ENCODE measurements at regions not wholly inside any gene's neighbourhood (a gene's known extent, or its start where the extent isn't known, plus 50 kb on each side); places are given as distances from the start of the nearest gene placed in this dataset.

DNA sequence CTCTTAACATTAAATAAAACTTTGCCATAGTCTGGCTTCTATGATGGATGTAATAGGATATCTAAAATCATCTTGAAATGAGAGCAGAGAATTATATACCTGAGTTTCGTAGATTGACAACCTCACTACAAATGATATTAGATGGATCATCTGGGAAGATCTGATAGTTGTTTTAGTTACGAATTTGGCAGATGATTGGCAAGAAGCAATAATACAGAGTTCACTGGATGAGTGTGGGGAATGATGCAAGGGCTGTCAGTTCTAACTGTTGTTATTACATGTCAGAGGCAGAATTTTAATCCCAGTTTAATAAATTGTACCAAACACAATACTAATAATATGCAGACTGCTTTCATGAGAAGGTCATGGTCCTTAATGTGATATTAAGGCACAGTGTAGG is 585.2 kb downstream of the TRAM1L1 start:
- H3K4me1 ChIP-seq (ENCODE audit: control insufficient read depth in 1 of 2, insufficient read depth in 2 of 2, low read length in 2 of 2), result no peaks in the 10 kb centered on the region

DNA sequence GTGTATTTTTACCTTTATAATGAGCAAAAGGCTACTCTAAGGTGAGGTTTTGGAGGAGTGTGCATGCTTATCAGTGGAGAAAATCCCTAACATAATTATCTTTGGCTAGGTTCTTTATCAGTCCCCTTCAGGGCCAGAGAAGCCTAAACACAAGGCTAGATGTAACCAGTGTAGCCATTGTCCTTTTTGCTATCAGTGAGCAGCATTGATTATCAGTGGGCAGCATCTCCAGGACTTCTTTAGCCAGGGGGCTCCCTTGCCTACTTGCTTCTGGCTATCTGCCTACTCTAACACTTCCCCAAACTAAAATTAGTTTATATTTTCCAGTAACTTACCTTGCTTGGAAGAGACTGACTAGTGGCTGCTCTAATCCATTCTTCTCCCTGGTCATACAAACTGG is 595.6 kb downstream of the TRAM1L1 start:
- Histone ChIP-seq H3K4me1 (ENCODE audit: control insufficient read depth in 1 of 2, insufficient read depth in 2 of 2, low read length in 2 of 2) (no peaks in the 10 kb centered on the region), H3K36me3 (replicated peaks in 1 of 2; ENCODE audit: control insufficient read depth in 1 of 2, insufficient read depth in 2 of 2, low read length in 2 of 2) (no peaks in the 10 kb centered on the region), H3K9me3 (replicated peaks in 1 of 2; ENCODE audit: control insufficient read depth in 1 of 2, insufficient read depth in 1 of 2, low read length in 2 of 2) (no peaks in the 10 kb centered on the region), H3K4me2 (replicated peaks; ENCODE audit: extremely low read depth, low read length, poor library complexity, severe bottlenecking) (no peak overlapping the region), H2AFZ (ENCODE audit: insufficient read depth, low read depth, low read length, poor library complexity, severe bottlenecking) (no peak overlapping the region), H3K79me2 (ENCODE audit: insufficient read depth, low read length) (no peaks in the 10 kb centered on the region), H3K9ac (ENCODE audit: insufficient read depth, low read length, poor library complexity, severe bottlenecking) (no peak overlapping the region), H3K4me3 (replicated peaks in 1 of 3; ENCODE audit: low read depth in 2 of 3, low read length in 3 of 3) (no peak overlapping the region), H4K20me1 (ENCODE audit: insufficient read depth, low read length) (no peaks in the 10 kb centered on the region), H3K27ac (ENCODE audit: low read depth in 1 of 2, low read length in 2 of 2) (no peak overlapping the region), H3K27me3 (ENCODE audit: control insufficient read depth in 2 of 2, insufficient read depth in 2 of 2, low read length in 2 of 2) (no peaks in the 10 kb centered on the region)
- Mint-ChIP-seq H3K9me3 (peaks cover 2 to 5% (median 3%) of the 10 kb centered on the region in 7 donors), H3K36me3 (no peaks in the 10 kb centered on the region), H3K27ac (no peak overlapping the region), H3K27me3 (ENCODE audit: low read depth in 3 of 3) (no peaks in the 10 kb centered on the region), H3K4me3 (no peak overlapping the region), H3K4me1 (no peaks in the 10 kb centered on the region)
- TF ChIP-seq, protein P1, sequence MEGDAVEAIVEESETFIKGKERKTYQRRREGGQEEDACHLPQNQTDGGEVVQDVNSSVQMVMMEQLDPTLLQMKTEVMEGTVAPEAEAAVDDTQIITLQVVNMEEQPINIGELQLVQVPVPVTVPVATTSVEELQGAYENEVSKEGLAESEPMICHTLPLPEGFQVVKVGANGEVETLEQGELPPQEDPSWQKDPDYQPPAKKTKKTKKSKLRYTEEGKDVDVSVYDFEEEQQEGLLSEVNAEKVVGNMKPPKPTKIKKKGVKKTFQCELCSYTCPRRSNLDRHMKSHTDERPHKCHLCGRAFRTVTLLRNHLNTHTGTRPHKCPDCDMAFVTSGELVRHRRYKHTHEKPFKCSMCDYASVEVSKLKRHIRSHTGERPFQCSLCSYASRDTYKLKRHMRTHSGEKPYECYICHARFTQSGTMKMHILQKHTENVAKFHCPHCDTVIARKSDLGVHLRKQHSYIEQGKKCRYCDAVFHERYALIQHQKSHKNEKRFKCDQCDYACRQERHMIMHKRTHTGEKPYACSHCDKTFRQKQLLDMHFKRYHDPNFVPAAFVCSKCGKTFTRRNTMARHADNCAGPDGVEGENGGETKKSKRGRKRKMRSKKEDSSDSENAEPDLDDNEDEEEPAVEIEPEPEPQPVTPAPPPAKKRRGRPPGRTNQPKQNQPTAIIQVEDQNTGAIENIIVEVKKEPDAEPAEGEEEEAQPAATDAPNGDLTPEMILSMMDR (IDR thresholded peaks at IDR 0.05), result no peak
- no peak for DNase-seq
- intact Hi-C loops (cut with micrococcal nuclease), result no loop called here

More for the DNA sequence above, 585.2 kb downstream of the TRAM1L1 start:
- Histone ChIP-seq H3K79me2 (ENCODE audit: insufficient read depth, low read length) (no peaks in the 10 kb centered on the region), H3K9me3 (replicated peaks in 1 of 2; ENCODE audit: control insufficient read depth in 1 of 2, insufficient read depth in 1 of 2, low read length in 2 of 2) (no peaks in the 10 kb centered on the region), H3K27ac (ENCODE audit: low read depth in 1 of 2, low read length in 2 of 2) (no peak overlapping the region), H2AFZ (ENCODE audit: insufficient read depth, low read depth, low read length, poor library complexity, severe bottlenecking) (no peak overlapping the region), H3K4me2 (replicated peaks; ENCODE audit: extremely low read depth, low read length, poor library complexity, severe bottlenecking) (no peak overlapping the region), H3K4me3 (replicated peaks in 1 of 3; ENCODE audit: low read depth in 2 of 3, low read length in 3 of 3) (no peak overlapping the region), H4K20me1 (ENCODE audit: insufficient read depth, low read length) (no peaks in the 10 kb centered on the region), H3K36me3 (replicated peaks in 1 of 2; ENCODE audit: control insufficient read depth in 1 of 2, insufficient read depth in 2 of 2, low read length in 2 of 2) (no peaks in the 10 kb centered on the region), H3K27me3 (ENCODE audit: control insufficient read depth in 2 of 2, insufficient read depth in 2 of 2, low read length in 2 of 2) (no peaks in the 10 kb centered on the region), H3K9ac (ENCODE audit: insufficient read depth, low read length, poor library complexity, severe bottlenecking) (no peak overlapping the region)
- H3K4me3 Mint-ChIP-seq, result no peak overlapping the region
- no peaks in the 10 kb centered on the region for H3K36me3 Mint-ChIP-seq
- no peak overlapping the region for H3K27ac Mint-ChIP-seq
- DNase-seq, result no peak
- H3K4me1 Mint-ChIP-seq, result no peaks in the 10 kb centered on the region
- TF ChIP-seq, protein P1 (IDR thresholded peaks at IDR 0.05), result no peak
- H3K27me3 Mint-ChIP-seq (ENCODE audit: low read depth in 3 of 3), result no peaks in the 10 kb centered on the region
- peaks cover 0 to 4% (median 0%) of the 10 kb centered on the region in 7 donors for H3K9me3 Mint-ChIP-seq
- intact Hi-C loops (cut with micrococcal nuclease), result no loop called here
- 83% methylated on average over 1 of the region's 2 CpGs for WGBS (ENCODE audit: insufficient coverage)

Data from CD14-positive monocyte (primary cell).